HEK293 (cell line): ENCODE measurements at regions not wholly inside any gene's neighbourhood (a gene's known extent, or its start where the extent isn't known, plus 50 kb on each side); places are given as distances from the start of the nearest gene placed in this dataset.

Source experiments
- CTCF ChIA-PET: fragments of 350-600 bp; formaldehyde crosslinking; extraction: SDS; loops from one replicate; lab custom pipeline; 2021; ENCODE audit warnings: antibody characterized with exemption; lab: Yijun Ruan, JAX
- POLR2A ChIA-PET: fragments of 300-600 bp; formaldehyde crosslinking; extraction: SDS; loops from one replicate; lab custom pipeline; 2020; ENCODE audit warnings: antibody characterized with exemption, inconsistent platforms; lab: Yijun Ruan, JAX
- H3K27ac ChIP-seq: fragments of 200-500 bp; sonication (Bioruptor generic); 2 replicates; pipeline ENCODE4 v1.5.1; 2014; ENCODE audit warnings: low read depth, low read length, control low read depth, inconsistent platforms; ENCODE audit errors: extremely low read depth
- H3K36me3 ChIP-seq, 2 experiments: fragments of 200-500 bp in 1 of 2; sonication (Bioruptor generic) in 1 of 2; 1 replicate in 1 of 2; 2 replicates in 1 of 2; pipeline ENCODE4 v1.5.1; 2014 to 2017; ENCODE audit warnings: inconsistent platforms in 2 of 2, low read length in 2 of 2; ENCODE audit not compliant: control insufficient read depth in 2 of 2, insufficient read depth in 1 of 2
- H3K4me1 ChIP-seq: fragments of 200-500 bp; sonication (Bioruptor generic); 2 replicates; pipeline ENCODE4 v1.5.1; 2014; ENCODE audit warnings: mild to moderate bottlenecking, low read length, inconsistent platforms; ENCODE audit not compliant: control insufficient read depth, insufficient read depth
- H3K4me3 ChIP-seq: 2 replicates; pipeline ENCODE4 v1.5.1; 2011; ENCODE audit warnings: low read depth, mild to moderate bottlenecking, control low read depth, low read length, moderate library complexity
- H3K9me3 ChIP-seq: fragments of 200-500 bp; sonication (Bioruptor generic); 2 replicates; pipeline ENCODE4 v1.5.1; 2014; ENCODE audit warnings: low read depth, low read length, inconsistent platforms; ENCODE audit not compliant: control insufficient read depth, insufficient read depth
- EGR2 ChIP-seq: fragments of 450-650 bp; formaldehyde crosslinking; IDR thresholded peaks from 2 replicates; pipeline ENCODE4 v1.5.1; 2016; ENCODE audit warnings: low read depth, missing biosample characterization, missing genetic modification characterization
- GFI1B ChIP-seq: fragments of 450-650 bp; formaldehyde crosslinking; IDR thresholded peaks from 2 replicates; pipeline ENCODE4 v1.5.1; 2016; ENCODE audit warnings: missing biosample characterization, missing genetic modification characterization
- GLIS1 ChIP-seq: fragments of 450-650 bp; formaldehyde crosslinking; IDR thresholded peaks from 2 replicates; pipeline ENCODE4 v1.5.1; 2016; ENCODE audit warnings: missing biosample characterization, missing genetic modification characterization
- KLF10 ChIP-seq: fragments of 450-650 bp; IDR thresholded peaks from 2 replicates; pipeline ENCODE4 v1.5.1; 2018; ENCODE audit warnings: missing biosample characterization, mild to moderate bottlenecking, missing genetic modification characterization
- PRDM1 ChIP-seq: fragments of 450-650 bp; formaldehyde crosslinking; IDR thresholded peaks from 2 replicates; pipeline ENCODE4; 2016; ENCODE audit warnings: missing biosample characterization, missing genetic modification characterization
- SCRT1 ChIP-seq: fragments of 450-650 bp; formaldehyde crosslinking; IDR thresholded peaks from 2 replicates; pipeline ENCODE4 v1.5.1; 2016; ENCODE audit warnings: missing biosample characterization, missing genetic modification characterization, borderline replicate concordance
- SETDB1 ChIP-seq: IDR thresholded peaks from one replicate; pipeline ENCODE4 v1.6.1; 2017; ENCODE audit warnings: mild to moderate bottlenecking, low read length, moderate library complexity, mixed read lengths; ENCODE audit not compliant: insufficient read length
- YY2 ChIP-seq: fragments of 450-650 bp; formaldehyde crosslinking; IDR thresholded peaks from 2 replicates; pipeline ENCODE4 v1.5.1; 2016; ENCODE audit warnings: missing biosample characterization, missing genetic modification characterization
- ZNF114 ChIP-seq: fragments of 450-650 bp; formaldehyde crosslinking; IDR thresholded peaks from 2 replicates; pipeline ENCODE4 v1.5.0; 2017; ENCODE audit warnings: missing biosample characterization, missing genetic modification characterization
- ZNF121 ChIP-seq: fragments of 450-650 bp; formaldehyde crosslinking; IDR thresholded peaks from 2 replicates; pipeline ENCODE4 v1.5.1; 2016; ENCODE audit warnings: missing biosample characterization, missing genetic modification characterization
- ZNF19 ChIP-seq: fragments of 450-650 bp; formaldehyde crosslinking; IDR thresholded peaks from 2 replicates; pipeline ENCODE4; 2016; ENCODE audit warnings: missing biosample characterization, missing genetic modification characterization, low read depth
- ZNF311 ChIP-seq: fragments of 450-650 bp; formaldehyde crosslinking; IDR thresholded peaks from 2 replicates; pipeline ENCODE4 v1.5.1; 2017; ENCODE audit warnings: missing biosample characterization, missing genetic modification characterization, borderline replicate concordance
- ZNF341 ChIP-seq: fragments of 450-650 bp; formaldehyde crosslinking; IDR thresholded peaks from 2 replicates; pipeline ENCODE4; 2016; ENCODE audit warnings: low read depth, missing biosample characterization, missing genetic modification characterization
- ZNF416 ChIP-seq: fragments of 450-650 bp; formaldehyde crosslinking; IDR thresholded peaks from 2 replicates; pipeline ENCODE4 v1.5.1; 2016; ENCODE audit warnings: missing biosample characterization, missing genetic modification characterization
- ZNF433 ChIP-seq: fragments of 450-650 bp; formaldehyde crosslinking; IDR thresholded peaks from 2 replicates; pipeline ENCODE4 v1.5.1; 2016; ENCODE audit warnings: missing biosample characterization, missing genetic modification characterization, low read depth
- ZNF518A ChIP-seq: fragments of 450-650 bp; formaldehyde crosslinking; conservative IDR thresholded peaks from 2 replicates; pipeline ENCODE4 v1.5.1; 2016; ENCODE audit warnings: low read depth, missing biosample characterization, missing genetic modification characterization
- ZNF558 ChIP-seq: fragments of 450-650 bp; formaldehyde crosslinking; IDR thresholded peaks from 2 replicates; pipeline ENCODE4 v1.5.1; 2016; ENCODE audit warnings: missing biosample characterization, missing genetic modification characterization
- ZNF560 ChIP-seq: fragments of 450-650 bp; formaldehyde crosslinking; IDR thresholded peaks from 2 replicates; pipeline ENCODE4 v1.5.1; 2017; ENCODE audit warnings: missing biosample characterization, missing genetic modification characterization, borderline replicate concordance
- ZNF621 ChIP-seq: fragments of 450-650 bp; formaldehyde crosslinking; IDR thresholded peaks from 2 replicates; pipeline ENCODE4 v1.5.1; 2017; ENCODE audit warnings: missing biosample characterization, missing genetic modification characterization
- ZNF623 ChIP-seq: fragments of 450-650 bp; formaldehyde crosslinking; IDR thresholded peaks from 2 replicates; pipeline ENCODE4 v1.5.1; 2016; ENCODE audit warnings: missing biosample characterization, missing genetic modification characterization
- ZNF626 ChIP-seq: fragments of 450-650 bp; sonication (Bioruptor Pico); formaldehyde crosslinking; IDR thresholded peaks from 2 replicates; pipeline ENCODE4 v1.5.1; 2018; ENCODE audit warnings: missing biosample characterization, missing genetic modification characterization, inconsistent platforms
- ZNF704 ChIP-seq: fragments of 450-650 bp; formaldehyde crosslinking; IDR thresholded peaks from 2 replicates; pipeline ENCODE4 v1.5.1; 2016; ENCODE audit warnings: missing biosample characterization, missing genetic modification characterization

- TF ChIP-seq GFI1B (tag by site-specific recombination) (no peak), ZNF19 (no peak), SETDB1 (no peak), PRDM1 (tag by site-specific recombination) (no peak), YY2 (tag by site-specific recombination) (no peak), ZNF341 (tag by site-specific recombination) (no peak)
These were observed 262.8 kb upstream of the CDH6 start (continued) for GRCh38 chr5:30930736-30931135.

GRCh38 chr5:30928956-30929355 lies 264.5 kb upstream of the CDH6 start:
- Histone ChIP-seq H3K4me1 (no peaks in the 10 kb centered on the region), H3K36me3 (no peaks in the 10 kb centered on the region), H3K27ac (no peak overlapping the region), H3K9me3 (no peaks in the 10 kb centered on the region), H3K4me3 (no peak overlapping the region)
- TF ChIP-seq ZNF621 (no peak), ZNF558 (tag by site-specific recombination) (no peak), PRDM1 (tag by site-specific recombination) (0 out of 2 replicates have a peak, but pooled peaks have one; percentile 16), ZNF518A (tag by site-specific recombination) (no peak)
- CTCF ChIA-PET, result interaction anchor here (0.6 kb wide), 1 partner anchor 13 kb away, joined by 5 read pairs; no protein-coding TSS in a partner anchor
- POLR2A ChIA-PET, result no interaction called here

- H3K27ac ChIP-seq, result no peak overlapping the region
- H3K36me3 ChIP-seq, result no peaks in the 10 kb centered on the region
- H3K4me1 ChIP-seq, result no peaks in the 10 kb centered on the region
- no peaks in the 10 kb centered on the region for H3K9me3 ChIP-seq
- no peak overlapping the region for H3K4me3 ChIP-seq
- ChIA-PET CTCF (no interaction called here), POLR2A (no interaction called here)
- TF ChIP-seq ZNF416 (tag by site-specific recombination) (no peak), ZNF121 (tag by site-specific recombination) (no peak), SCRT1 (tag by site-specific recombination) (no peak), ZNF623 (no peak), ZNF560 (tag by site-specific recombination) (no peak), KLF10 (tag by site-specific recombination) (no peak), ZNF704 (tag by site-specific recombination) (no peak), EGR2 (tag by site-specific recombination) (no peak), ZNF518A (tag by site-specific recombination) (no peak), ZNF433 (tag by site-specific recombination) (no peak), ZNF626 (tag by site-specific recombination) (no peak), ZNF114 (tag by site-specific recombination) (no peak), ZNF311 (no peak), GLIS1 (tag by site-specific recombination) (no peak)
These were observed 267.3 kb upstream of the CDH6 start for GRCh38 chr5:30926218-30926617.
